NCI-H510A treated with DMSO at 0.1 percent for 48 hours (cell line): ENCODE measurements at regions not wholly inside any gene's neighbourhood (a gene's known extent, or its start where the extent isn't known, plus 50 kb on each side); places are given as distances from the start of the nearest gene placed in this dataset.
"Not testable (repeated sequence)": the region's sequence is repeated elsewhere in the genome, so short reads cannot be mapped to it uniquely, and the experiment has no call there.

Source experiments
- DNase-seq: peaks from one replicate; lab custom pipeline; 2025; lab: John Stamatoyannopoulos, UW

- DNase-seq: no peak
Observed at GRCh38 chr3:152667267-152667666, 167.7 kb upstream of the P2RY1 start.

- no peak for DNase-seq
Observed at GRCh38 chr3:152669560-152669959, 165.4 kb upstream of the P2RY1 start.

GRCh38 chr3:152671446-152672319, 163.2 kb upstream of the P2RY1 start:
- no peak for DNase-seq

- no peak for DNase-seq
Observed at GRCh38 chr3:152672320-152672649, 162.6 kb upstream of the P2RY1 start.

- no peak for DNase-seq
Observed at GRCh38 chr3:152676810-152677379, 158.0 kb upstream of the P2RY1 start.

- no peak for DNase-seq
Observed at GRCh38 chr3:152677491-152677890, 157.4 kb upstream of the P2RY1 start.

GRCh38 chr3:152682477-152682876, 152.5 kb upstream of the P2RY1 start:
- no peak for DNase-seq

- no peak for DNase-seq
Observed at GRCh38 chr3:152683521-152683999, 151.4 kb upstream of the P2RY1 start.

- DNase-seq: no peak
Observed at GRCh38 chr3:152684279-152684678, 150.7 kb upstream of the P2RY1 start.

GRCh38 chr3:152688313-152688712, 146.6 kb upstream of the P2RY1 start:
- DNase-seq: no peak

DNA sequence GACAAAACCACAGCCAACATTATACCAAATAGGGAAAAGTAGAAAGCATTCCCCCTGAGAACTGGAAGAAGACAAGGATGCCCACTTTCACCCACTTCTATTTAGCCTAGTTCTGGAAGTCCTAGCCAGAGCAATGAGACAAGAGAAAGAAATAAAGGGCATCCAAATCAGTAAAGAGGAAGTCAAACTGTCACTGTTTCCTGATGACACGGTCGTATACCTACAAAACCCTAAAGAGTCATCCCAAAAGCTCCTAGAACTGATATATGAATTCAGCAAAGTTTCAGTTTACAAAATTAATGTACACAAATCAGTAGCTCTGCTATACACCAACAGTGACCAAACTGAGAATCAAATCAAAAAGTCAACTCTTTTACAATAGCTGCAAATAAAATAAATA, 142.6 kb upstream of the P2RY1 start:
- not testable (repeated sequence) for DNase-seq

DNA sequence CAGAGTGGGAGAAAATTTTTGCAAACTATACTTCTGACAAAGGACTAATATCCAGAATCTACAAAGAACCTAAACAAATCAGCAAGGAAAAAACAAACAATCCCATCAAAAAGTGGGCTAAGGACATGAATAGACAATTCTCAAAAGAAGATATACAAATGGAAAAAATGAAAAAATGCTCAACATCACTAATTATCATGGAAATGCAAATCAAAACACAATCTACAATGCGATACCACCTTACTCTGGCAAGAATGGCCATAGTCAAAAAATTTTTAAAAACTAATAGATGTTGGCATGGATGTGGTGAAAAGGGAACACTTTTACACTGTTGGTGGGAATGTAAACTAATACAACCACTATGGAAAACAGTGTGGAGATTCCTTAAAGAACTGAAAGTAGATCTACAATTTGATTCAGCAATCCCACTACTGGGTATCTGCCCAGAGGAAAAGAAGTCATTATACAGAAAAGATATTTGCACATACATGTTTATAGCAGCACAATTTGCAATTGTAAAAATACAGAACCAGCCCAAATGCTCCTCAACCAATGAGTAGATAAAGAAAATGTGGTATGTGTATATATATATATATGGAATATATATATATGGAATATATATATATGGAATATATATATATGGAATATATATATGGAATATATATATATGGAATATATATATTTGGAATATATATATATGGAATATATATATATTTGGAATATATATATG, 141.2 kb upstream of the P2RY1 start:
- DNase-seq: not testable (repeated sequence)

- no peak for DNase-seq
Observed at GRCh38 chr3:152695840-152696239, 139.1 kb upstream of the P2RY1 start.

GRCh38 chr3:152696962-152697361, 138.0 kb upstream of the P2RY1 start:
- DNase-seq: no peak

DNA sequence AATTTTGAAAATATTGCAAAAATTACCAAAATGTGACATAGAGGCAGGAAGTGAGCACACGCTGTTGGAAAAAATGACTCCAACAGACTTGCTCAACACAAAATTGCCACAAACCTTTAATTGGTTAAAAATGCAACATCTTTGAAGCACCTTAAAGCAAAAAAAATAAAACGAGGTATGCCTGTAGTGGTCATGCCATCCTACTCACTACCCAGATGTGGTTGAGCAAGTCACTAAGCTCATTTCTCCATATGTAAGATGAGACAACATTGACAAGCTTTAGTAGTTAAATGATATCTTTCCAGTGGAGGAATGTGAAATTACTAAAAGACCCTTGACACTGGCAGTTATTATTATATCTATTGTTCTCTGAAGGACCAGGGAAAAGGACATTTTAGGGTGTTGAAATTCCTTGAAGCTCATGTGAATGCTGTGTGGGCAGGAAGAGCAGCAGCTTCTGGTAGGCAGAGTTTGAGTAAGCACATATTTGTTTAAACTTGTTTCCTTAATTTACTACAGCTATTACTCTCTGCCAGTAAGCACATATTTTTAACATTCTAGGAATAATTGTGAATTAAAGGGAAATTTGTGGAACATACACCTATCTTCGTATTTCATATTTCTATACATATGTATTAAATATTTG, 131.6 kb upstream of the P2RY1 start:
- no peak for DNase-seq

- DNase-seq: no peak
Observed at GRCh38 chr3:152706991-152707713, 127.8 kb upstream of the P2RY1 start.

DNA sequence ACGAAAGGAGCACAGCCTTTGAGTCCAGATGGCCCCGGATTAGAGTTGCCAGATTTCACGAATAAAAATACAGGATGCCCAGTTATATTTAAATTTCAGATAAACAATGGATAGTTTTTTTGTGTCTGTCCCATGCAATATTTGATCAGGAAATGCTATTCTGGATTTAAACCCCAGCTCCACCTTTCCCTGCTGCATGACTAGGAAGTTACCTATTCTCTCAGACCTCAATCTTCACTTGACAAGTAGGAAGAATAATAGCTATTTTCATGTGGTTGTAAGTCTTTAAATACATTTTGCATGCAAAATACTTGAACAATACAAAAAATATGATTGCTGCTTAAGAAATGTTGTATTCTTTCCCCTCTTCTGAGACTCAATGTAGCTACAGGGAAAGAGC, 125.3 kb upstream of the P2RY1 start:
- no peak for DNase-seq

DNA sequence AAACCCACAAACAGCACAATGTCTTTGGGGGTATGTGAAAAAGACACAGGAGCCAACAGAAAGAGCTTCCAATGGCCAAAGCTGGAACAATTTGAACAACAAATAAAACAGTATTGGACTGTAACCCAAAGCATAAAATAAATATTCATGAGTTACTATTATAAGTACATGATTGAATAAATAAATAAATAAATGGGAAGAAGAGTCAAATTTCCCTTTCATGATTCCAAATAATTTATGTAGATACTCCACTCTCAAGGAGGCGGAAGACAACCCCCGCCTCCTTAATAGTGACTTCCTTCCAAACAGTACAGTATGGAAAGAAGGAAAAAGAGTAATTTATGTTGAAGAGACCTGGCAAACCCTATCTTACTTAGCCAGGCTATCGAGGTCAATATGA, 124.4 kb upstream of the P2RY1 start:
- no peak for DNase-seq

DNA sequence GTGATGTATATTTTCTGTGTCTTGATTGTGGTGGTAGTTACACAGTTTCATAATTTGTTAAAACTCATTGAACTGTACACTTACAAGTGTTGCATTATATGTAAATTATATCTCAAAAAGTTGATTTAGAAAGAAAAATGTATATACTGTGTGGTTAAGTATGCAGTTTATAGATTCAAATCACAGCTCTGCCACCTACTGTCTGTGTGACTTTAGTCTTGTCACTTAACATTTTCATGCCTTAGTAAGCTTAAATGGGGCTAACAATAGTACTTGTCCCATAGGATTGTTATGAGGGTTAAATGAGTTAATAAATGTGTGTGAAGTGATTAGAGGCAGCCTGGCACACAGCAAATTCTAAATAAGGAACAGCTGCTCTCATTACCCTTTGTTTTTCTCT, 120.9 kb upstream of the P2RY1 start:
- no peak for DNase-seq

DNA sequence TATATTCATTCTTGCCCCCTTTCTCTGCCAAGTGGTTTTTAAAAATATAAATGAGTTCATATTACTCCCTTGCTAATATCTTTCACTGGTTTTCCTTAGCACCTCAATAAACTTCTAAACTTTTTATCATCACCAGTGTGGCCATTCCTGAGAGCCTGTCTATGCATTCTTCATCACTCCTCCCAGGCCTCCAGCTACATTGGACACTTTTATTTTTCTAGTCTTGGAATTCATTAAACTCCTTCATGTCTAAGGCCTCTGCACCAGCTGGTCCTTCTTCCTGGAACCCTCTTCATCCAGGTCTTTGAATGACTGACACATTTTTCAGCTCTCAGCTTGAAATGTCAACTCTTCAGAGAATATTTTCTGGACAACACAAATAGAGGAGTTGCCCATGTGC, 120.4 kb upstream of the P2RY1 start:
- no peak for DNase-seq

DNA sequence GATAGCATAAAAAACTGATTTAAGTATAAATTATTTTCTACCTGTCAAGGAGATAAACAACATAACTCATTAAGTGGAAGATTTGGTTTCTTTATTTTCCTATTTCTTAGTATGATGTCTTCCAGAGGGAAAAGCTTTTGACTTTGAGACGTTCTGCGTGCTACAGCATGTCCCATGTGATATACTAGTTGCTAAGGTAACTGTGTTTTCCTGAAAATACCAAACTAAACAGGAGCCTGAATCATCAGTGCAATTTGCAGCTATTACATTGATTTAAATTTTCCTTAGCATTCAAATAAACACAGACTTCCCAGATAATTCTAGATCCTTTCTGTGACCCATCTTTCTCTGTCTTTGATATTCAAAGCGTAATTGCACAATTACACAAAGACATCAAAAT, 117.7 kb upstream of the P2RY1 start:
- no peak for DNase-seq

DNA sequence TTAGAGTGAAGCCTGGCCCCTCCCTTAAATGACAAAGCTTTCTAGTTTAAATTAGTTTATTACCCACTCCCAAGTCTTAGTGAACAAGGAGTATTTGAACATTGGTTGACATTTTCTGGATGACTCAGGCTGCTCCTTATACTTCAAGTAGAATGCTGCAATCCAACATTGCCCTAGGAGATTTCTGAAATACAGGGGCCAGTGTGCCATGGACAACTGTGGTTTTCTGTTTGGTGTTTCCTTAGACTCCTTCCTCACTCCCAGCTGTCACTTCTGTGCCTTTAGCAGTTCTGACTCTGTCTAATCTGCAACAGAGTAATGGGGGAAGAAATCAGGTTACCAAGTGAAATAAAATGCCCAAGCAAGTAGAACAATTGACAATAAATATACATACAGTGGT, 116.1 kb upstream of the P2RY1 start:
- DNase-seq: no peak
